NCI-H2227 (cell line): ENCODE measurements at regions not wholly inside any gene's neighbourhood (a gene's known extent, or its start where the extent isn't known, plus 50 kb on each side); places are given as distances from the start of the nearest gene placed in this dataset.

Source experiments
- DNase-seq: peaks from one replicate; lab custom pipeline; 2025; ENCODE audit not compliant: unreplicated experiment; lab: John Stamatoyannopoulos, UW

GRCh38 chr1:194227161-194227560 lies 1040.7 kb upstream of the B3GALT2 start:
- no peak for DNase-seq

- no peak for DNase-seq
These were observed 1039.4 kb upstream of the B3GALT2 start for GRCh38 chr1:194225821-194226220.

DNA sequence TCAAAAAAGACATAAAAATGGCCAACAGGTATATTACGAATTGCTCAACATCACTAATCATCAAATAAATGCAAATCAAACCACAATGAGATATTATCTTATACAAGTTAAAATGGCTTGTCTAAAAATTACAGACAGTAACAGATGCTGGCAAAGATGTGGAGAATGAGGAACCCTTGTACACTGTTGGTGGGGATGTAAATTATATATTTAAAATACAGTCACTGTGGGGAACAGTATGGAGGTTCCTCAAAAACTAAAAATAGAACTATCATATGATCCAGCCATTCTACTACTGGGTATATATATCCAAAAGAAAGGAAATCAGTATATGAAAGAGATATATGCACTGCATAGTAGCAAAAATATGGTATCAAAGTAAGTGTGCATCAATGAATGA lies 1037.2 kb upstream of the B3GALT2 start:
- no peak for DNase-seq

DNA sequence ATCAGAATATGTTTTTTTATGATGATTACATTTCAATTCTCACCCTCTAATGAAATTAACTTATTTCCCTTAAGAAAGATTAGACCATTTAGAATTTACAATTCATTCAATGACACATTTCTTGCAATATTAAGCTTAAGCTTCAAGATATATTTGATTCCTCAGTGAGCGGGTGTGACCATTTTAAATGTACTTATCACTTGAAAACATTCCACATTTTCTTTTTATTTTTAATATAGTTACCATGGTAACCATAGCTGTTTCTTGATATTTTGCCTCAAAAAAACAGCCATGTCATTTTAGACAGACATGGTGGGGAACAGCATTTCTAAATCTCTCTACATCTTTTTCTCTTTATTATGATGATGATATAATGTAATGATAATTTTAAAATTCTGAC lies 1029.0 kb upstream of the B3GALT2 start:
- no peak for DNase-seq

- no peak for DNase-seq
These were observed 1028.3 kb upstream of the B3GALT2 start for GRCh38 chr1:194214735-194215134.

- no peak for DNase-seq
These were observed 1023.5 kb upstream of the B3GALT2 start for GRCh38 chr1:194209920-194210319.

- DNase-seq: no peak
These were observed 1022.3 kb upstream of the B3GALT2 start for GRCh38 chr1:194208674-194209073.

DNA sequence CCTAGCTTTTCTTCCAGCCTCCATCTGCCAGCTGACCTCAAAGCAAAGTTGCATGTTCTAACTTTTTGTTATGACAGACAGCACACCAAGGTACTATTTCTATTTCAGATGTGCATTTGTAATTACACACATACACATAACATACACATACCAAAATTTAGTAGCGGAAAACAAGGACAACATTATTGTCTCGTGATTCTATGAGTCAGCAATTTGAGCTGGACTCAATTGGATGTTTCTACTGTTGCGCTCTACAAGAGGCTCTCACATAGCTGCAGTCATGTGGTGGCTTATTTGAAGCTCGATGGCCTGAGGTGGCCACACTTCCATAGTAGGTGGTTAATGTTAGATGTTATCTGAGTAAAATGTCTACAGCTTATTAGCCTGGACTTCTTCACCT lies 1010.1 kb upstream of the B3GALT2 start:
- no peak for DNase-seq

DNA sequence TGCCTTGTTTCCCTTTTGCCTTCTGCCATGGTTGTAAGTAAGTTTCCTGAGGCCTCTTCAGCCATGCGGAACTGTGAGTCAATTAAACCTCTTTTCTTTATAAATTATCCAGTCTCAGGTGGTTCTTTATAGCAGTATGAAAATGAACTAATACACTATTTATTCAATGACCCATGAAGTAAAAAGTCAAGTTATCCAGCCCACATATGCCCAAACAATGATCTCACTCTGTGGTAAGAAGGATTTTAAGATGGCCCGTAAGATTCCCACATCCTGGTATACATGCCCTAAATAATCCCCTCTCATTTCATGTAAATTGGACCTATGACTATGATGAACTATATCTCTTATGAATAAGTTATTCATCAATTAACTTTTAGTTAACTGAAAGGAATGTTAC lies 1008.3 kb upstream of the B3GALT2 start:
- DNase-seq: no peak

GRCh38 chr1:194184974-194185373 lies 998.6 kb upstream of the B3GALT2 start:
- no peak for DNase-seq

- DNase-seq: no peak
These were observed 998.0 kb upstream of the B3GALT2 start for GRCh38 chr1:194184425-194184824.

DNA sequence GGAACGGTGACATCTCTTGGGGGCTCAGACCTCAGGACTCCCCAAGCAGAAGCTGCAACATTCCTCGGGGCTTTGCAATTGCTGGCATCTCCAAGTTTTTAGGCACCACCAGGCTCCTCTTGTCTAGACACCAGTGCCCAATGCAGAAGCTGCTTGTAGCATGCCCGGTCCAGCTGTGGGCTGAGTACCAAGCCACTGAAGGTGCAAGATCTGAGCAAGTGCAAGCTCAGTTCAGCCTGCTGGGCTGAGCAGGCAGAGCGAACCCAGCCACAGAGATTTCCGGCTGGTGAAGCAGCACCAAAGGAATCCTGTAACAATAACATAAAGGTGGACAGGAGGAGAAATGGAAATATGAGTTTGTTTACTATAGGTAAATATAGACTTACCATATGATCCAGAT lies 995.4 kb upstream of the B3GALT2 start:
- no peak for DNase-seq

GRCh38 chr1:194176212-194176611 lies 989.8 kb upstream of the B3GALT2 start:
- DNase-seq: no peak

GRCh38 chr1:194175251-194175650 lies 988.8 kb upstream of the B3GALT2 start:
- no peak for DNase-seq

GRCh38 chr1:194174528-194174927 lies 988.1 kb upstream of the B3GALT2 start:
- DNase-seq: no peak

GRCh38 chr1:194171596-194171995 lies 985.2 kb upstream of the B3GALT2 start:
- no peak for DNase-seq

DNA sequence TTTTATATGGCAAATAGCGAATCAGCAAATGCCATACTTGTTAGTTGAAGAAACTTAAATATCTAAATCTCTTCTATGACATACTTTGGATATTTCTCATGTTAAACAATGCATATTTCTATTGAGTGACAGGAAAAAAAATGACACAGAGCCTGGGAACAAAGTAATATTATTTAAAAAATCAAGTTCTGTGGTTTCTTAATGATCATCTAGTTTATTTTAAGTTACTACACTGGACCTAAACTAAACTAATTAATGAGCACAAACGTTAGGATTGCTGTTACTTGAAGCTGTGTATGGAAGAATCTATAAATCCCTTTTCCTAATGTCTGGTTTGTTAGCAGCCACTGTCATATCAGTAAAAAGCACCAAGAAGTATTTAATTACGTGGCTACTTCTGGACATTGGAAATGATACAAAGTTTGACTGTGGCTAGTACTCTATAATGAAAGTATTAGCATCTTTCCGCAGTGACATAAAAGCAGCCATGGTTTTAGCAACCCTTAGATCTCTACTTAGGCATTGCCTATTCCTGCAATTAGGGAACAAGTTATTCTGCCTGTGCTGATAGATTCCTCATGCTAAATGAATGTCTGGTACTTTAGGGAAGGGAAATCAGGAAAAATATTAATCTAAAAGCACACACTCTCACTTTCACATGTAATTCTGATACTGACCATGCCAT lies 981.7 kb upstream of the B3GALT2 start:
- DNase-seq: no peak

DNA sequence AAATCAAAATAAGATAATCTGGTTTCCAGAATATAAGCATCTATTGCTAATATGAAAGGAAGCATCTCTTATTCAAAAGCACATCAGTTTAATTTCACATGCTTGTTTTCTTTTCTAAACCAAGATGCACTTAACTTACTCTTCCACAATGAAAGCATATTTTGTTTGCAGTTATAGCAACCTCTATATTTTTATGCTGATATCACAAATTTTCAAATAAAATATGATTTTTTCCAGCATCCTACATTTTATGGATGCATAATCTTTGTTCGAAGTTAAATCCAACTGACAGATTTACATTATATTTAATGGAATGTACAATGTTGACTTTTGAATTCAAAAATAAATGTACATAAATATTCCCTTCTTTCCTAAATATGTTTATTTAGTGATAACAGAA lies 978.3 kb upstream of the B3GALT2 start:
- no peak for DNase-seq

- no peak for DNase-seq
These were observed 975.2 kb upstream of the B3GALT2 start for GRCh38 chr1:194161591-194161990.

- no peak for DNase-seq
These were observed 973.5 kb upstream of the B3GALT2 start for GRCh38 chr1:194159941-194160340.

DNA sequence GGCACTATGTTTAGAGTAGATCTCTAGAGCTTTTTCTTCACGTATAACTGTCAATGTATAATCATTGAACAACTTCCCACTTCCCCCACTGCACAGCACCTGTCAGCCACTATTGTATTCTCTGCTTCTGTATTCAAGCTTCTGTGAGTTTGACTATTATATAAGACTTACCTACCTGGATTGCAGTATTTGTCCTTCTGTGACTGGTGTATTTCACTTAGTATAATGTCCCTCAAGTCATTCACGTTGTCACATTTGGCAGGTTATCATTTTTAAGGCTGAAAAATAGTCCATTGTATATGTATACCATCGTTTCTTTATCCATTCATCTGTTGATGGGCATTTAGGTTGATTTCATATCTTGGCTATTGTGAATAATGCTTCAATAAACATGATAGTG lies 969.5 kb upstream of the B3GALT2 start:
- DNase-seq: no peak

DNA sequence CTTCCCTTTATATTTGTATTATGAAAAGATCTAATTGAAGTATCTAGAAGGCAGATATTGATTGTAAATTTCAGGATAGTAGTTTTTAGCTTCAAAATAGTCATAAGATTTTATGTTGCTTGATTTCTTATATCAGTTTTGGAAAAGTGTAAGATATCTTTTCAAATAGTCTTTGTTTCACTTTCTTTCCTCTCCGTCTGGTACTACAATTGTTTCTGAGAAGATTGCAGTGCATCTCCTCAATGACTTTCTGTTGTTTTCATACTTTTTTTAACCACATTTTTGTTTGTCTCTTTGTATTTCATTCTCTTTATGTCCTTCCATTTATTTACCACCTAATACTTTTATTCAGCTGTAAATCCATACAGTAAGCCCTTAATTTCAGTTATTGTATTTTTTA lies 964.6 kb upstream of the B3GALT2 start:
- DNase-seq: no peak

DNA sequence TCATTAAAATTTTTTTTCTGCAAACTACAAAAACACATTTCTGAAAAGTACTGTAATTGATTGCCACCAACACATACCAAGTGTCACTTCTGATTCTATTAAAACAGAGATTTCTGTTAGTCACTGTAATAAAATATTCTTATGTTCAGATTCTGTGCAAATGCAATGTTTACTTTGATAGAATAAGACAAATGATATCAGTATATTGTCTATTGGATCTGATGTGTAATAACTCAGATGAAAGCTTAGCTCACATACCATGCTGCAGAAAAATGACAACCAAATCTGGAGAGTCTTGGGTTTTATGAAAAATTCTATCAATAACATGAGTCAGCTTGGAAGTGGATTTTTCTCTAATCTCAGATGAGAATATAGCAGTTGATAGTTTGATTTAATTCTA lies 963.8 kb upstream of the B3GALT2 start:
- DNase-seq: no peak

DNA sequence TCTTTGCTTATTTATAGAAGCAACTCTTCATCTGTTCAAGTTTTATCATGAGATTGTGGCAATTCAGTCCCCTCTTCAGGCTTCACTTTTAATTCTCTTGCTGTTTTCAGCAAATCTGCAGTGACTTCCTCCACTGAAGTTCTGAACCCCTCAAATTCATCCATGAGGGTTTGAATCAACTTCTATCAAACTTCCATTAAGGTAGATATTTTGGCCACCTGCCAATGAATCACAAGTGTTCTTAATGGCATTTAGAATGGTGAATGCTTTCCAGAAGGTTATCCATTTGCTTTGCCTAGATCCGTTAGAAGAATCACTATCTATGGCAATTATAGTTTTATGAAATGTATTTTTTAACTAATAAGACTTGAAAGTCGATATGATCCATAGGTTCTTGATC lies 946.7 kb upstream of the B3GALT2 start:
- DNase-seq: no peak
